ENCODE measurements at regions not wholly inside any gene's neighbourhood (a gene's known extent, or its start where the extent isn't known, plus 50 kb on each side); places are given as distances from the start of the nearest gene placed in this dataset.

DNA sequence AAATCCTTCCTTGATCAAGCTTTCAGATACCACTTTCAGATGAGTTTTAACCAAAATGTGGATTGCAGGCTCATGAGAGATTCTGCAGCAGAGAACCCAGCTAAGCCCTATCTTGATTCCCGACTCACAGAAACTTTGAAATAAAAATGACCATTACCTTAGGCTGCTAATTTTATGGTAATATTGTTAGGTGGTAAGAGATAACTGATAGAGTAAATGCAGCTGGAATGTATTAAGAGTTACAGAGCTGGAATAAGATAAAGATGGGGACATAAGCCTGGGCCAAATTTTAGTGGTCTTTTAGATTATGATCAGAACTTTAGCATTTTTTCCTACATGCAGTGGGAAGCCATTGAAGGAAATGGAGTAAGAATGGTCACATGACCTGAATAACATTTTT lies 1074.0 kb downstream of the CDH11 start:
- Histone ChIP-seq H3K9me3 (ENCODE audit: insufficient read depth, low read depth, low read length) (no peaks in the 10 kb centered on the region), H3K4me1 (ENCODE audit: insufficient read depth, low read length) (no peaks in the 10 kb centered on the region)

DNA sequence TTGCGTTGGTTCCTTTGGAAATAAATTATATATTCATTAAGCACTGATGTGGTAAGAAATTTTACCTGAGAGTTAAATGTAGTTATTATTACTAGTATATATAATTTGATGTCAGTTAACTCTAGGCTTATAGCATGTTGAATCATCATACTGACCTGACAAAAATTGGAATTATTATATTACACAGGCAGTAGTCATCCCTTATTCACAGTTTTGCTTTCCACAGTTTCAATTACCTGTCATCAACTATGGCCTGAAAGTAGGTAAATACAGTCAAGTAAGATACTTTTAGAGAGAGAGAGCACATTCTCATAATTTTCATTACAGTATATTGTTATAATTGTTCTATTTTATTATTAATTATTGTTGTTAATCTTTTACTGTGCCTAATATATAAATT lies 1074.7 kb downstream of the CDH11 start:
- Histone ChIP-seq H3K4me1 (ENCODE audit: insufficient read depth, low read length) (no peaks in the 10 kb centered on the region), H3K9me3 (ENCODE audit: insufficient read depth, low read depth, low read length) (no peaks in the 10 kb centered on the region), H3K36me3 (ENCODE audit: insufficient read depth, low read depth, low read length) (no peaks in the 10 kb centered on the region), H3K27me3 (ENCODE audit: insufficient read depth, low read length) (no peaks in the 10 kb centered on the region), H3K27ac (ENCODE audit: low read length) (no peak overlapping the region), H3K4me3 (ENCODE audit: low read length) (no peak overlapping the region), H3K9ac (ENCODE audit: low read depth, low read length) (no peak overlapping the region)

More for the DNA sequence above, 1074.0 kb downstream of the CDH11 start:
- Histone ChIP-seq H3K27ac (ENCODE audit: low read length) (no peak overlapping the region), H3K27me3 (ENCODE audit: insufficient read depth, low read length) (no peaks in the 10 kb centered on the region), H3K36me3 (ENCODE audit: insufficient read depth, low read depth, low read length) (no peaks in the 10 kb centered on the region), H3K9ac (ENCODE audit: low read depth, low read length) (no peak overlapping the region), H3K4me3 (ENCODE audit: low read length) (no peak overlapping the region)

DNA sequence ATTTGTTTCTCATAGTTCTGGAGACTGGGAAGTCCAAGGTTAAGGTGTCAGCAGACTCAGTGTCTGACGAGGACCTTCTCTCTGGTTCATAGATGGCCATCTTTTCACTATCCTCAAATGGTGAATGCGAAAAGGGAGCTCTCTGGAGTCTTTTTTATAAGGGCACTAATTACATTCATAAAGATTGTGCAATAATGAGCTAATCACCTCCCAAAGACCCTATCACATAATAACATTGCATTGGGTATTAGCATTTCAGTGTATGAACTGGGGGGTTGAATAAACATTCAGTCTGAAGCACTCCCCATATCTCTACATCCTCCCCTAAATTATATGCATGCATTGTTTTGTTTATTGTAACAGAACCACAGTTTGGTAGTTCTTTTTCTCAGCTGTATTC lies 1086.5 kb downstream of the CDH11 start:
- Histone ChIP-seq H3K27me3 (ENCODE audit: insufficient read depth, low read length) (no peaks in the 10 kb centered on the region), H3K4me3 (ENCODE audit: low read length) (no peak overlapping the region), H3K36me3 (ENCODE audit: insufficient read depth, low read depth, low read length) (no peaks in the 10 kb centered on the region), H3K4me1 (ENCODE audit: insufficient read depth, low read length) (no peaks in the 10 kb centered on the region), H3K9me3 (ENCODE audit: insufficient read depth, low read depth, low read length) (no peaks in the 10 kb centered on the region; the same call in 1 of the 2 replicates), H3K9ac (ENCODE audit: low read depth, low read length) (no peak overlapping the region), H3K27ac (ENCODE audit: low read length) (no peak overlapping the region)

DNA sequence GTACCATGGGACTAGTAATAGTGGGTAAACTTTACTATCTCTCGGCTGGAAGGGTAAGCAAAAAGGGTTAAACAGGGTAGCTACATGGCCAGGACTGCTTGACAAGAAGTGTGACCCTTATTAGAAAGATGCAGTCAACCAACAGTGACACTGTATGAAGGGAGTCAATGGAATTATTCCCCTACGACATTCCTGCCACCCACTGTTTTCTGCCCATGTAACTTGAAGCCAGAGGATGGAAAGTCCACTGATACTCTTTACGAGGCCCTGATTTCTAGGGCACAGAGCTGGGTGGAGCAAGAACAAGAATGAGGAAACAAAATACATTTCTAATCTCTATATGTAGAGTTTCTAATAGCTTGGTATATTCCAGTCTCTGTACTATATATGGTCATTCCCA lies 1102.5 kb downstream of the CDH11 start:
- Histone ChIP-seq H3K36me3 (ENCODE audit: insufficient read depth, low read depth, low read length) (no peaks in the 10 kb centered on the region), H3K4me3 (ENCODE audit: low read length) (no peak overlapping the region), H3K9ac (ENCODE audit: low read depth, low read length) (no peak overlapping the region), H3K4me1 (ENCODE audit: insufficient read depth, low read length) (no peaks in the 10 kb centered on the region), H3K9me3 (ENCODE audit: insufficient read depth, low read depth, low read length) (no peaks in the 10 kb centered on the region), H3K27me3 (ENCODE audit: insufficient read depth, low read length) (no peaks in the 10 kb centered on the region), H3K27ac (ENCODE audit: low read length) (no peak overlapping the region)

DNA sequence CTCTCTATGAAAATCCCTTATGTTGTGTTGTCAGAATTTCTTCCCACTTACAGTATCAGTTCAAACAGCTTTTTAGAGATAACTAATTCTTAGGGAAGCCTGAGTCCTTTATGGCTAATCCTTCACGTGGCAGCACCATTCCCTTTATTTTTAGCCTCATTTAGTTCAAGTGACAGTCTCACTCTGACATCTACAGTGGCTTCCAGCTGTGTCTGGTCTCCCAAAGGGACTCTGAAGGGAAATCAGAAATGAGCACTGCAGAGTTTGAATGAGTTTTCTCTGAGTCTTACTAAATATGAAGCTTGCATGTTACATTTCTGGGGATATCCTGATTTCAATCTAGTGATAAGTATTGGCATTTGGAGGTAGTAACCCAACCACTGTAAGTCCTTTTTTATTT lies 1104.1 kb downstream of the CDH11 start:
- no peaks in the 10 kb centered on the region for H3K36me3 ChIP-seq (ENCODE audit: insufficient read depth, low read depth, low read length)
- H3K9me3 ChIP-seq (ENCODE audit: insufficient read depth, low read depth, low read length): no peaks in the 10 kb centered on the region
- no peak overlapping the region for H3K4me3 ChIP-seq (ENCODE audit: low read length)
- H3K9ac ChIP-seq (ENCODE audit: low read depth, low read length): no peak overlapping the region
- no peaks in the 10 kb centered on the region for H3K4me1 ChIP-seq (ENCODE audit: insufficient read depth, low read length)
- no peaks in the 10 kb centered on the region for H3K27me3 ChIP-seq (ENCODE audit: insufficient read depth, low read length)
- H3K27ac ChIP-seq (ENCODE audit: low read length): no peak overlapping the region

DNA sequence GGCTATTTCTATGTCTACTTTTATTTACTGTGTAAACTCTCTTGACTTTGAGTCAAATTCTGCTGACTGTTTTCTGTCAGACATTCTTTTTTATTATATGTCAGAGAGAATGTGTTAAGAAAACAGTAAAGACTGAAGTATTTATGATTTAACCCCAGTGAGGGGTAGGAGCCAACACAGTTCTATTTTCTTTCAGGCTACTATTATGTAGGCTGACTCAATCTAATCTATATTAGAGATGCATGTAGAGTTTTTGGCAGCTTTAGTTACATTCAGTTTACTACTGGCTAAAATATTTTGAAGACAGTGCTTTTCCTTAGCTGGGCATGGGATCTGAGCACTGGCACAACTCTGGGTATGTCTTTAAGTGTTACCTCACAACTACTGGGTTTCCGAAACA lies 1108.0 kb downstream of the CDH11 start:
- no peaks in the 10 kb centered on the region for H3K27me3 ChIP-seq (ENCODE audit: insufficient read depth, low read length)
- H3K27ac ChIP-seq (ENCODE audit: low read length): no peak overlapping the region
- no peaks in the 10 kb centered on the region for H3K36me3 ChIP-seq (ENCODE audit: insufficient read depth, low read depth, low read length)
- no peaks in the 10 kb centered on the region for H3K9me3 ChIP-seq (ENCODE audit: insufficient read depth, low read depth, low read length)
- H3K4me3 ChIP-seq (ENCODE audit: low read length): no peak overlapping the region
- no peaks in the 10 kb centered on the region for H3K4me1 ChIP-seq (ENCODE audit: insufficient read depth, low read length)
- no peak overlapping the region for H3K9ac ChIP-seq (ENCODE audit: low read depth, low read length)

DNA sequence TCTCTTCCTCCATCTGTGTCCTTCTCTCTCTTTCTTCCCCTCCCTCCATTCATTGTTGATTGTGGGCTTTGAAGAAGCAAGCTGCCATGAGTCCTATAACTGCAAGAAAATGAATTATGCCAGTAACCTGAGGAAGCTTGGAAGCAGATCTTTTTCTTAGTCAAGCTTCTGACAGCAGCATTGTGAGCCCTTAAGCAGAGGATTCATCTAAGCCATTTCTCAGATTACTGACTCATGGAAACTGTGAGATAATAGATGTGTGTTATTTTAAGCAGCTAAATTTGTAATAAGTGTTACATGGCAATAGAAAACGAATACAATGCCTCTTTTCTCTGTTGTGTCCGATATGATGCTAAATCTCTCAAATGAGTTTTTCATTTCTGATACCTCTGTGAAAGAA lies 1109.7 kb downstream of the CDH11 start:
- Histone ChIP-seq H3K9me3 (ENCODE audit: insufficient read depth, low read depth, low read length) (no peaks in the 10 kb centered on the region), H3K27me3 (ENCODE audit: insufficient read depth, low read length) (no peaks in the 10 kb centered on the region), H3K4me1 (ENCODE audit: insufficient read depth, low read length) (no peaks in the 10 kb centered on the region), H3K27ac (ENCODE audit: low read length) (no peak overlapping the region), H3K9ac (ENCODE audit: low read depth, low read length) (no peak overlapping the region), H3K4me3 (ENCODE audit: low read length) (no peak overlapping the region), H3K36me3 (ENCODE audit: insufficient read depth, low read depth, low read length) (no peaks in the 10 kb centered on the region)

DNA sequence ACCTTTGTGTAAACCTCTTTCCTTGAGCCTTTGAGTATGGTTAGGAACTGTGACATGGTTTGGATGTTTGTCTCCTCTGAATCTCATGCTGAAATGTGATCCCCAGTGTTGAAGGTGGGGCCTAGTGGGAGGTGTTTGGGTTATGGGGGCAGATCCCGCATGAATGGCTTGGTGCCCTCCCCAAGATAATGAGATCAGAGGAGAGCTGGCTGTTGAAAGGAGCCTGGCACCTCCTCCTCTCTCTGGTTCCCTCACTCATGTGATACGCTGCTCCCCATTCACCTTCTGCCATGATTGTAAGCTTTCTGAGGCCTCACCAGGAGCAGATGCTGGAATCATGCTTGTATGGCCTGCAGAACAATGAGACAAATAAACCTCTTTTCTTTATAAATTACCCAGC lies 1110.2 kb downstream of the CDH11 start:
- Histone ChIP-seq H3K9me3 (ENCODE audit: insufficient read depth, low read depth, low read length) (no peaks in the 10 kb centered on the region), H3K4me3 (ENCODE audit: low read length) (no peak overlapping the region), H3K9ac (ENCODE audit: low read depth, low read length) (no peak overlapping the region), H3K27ac (ENCODE audit: low read length) (no peak overlapping the region), H3K36me3 (ENCODE audit: insufficient read depth, low read depth, low read length) (no peaks in the 10 kb centered on the region), H3K27me3 (ENCODE audit: insufficient read depth, low read length) (no peaks in the 10 kb centered on the region), H3K4me1 (ENCODE audit: insufficient read depth, low read length) (no peaks in the 10 kb centered on the region)

DNA sequence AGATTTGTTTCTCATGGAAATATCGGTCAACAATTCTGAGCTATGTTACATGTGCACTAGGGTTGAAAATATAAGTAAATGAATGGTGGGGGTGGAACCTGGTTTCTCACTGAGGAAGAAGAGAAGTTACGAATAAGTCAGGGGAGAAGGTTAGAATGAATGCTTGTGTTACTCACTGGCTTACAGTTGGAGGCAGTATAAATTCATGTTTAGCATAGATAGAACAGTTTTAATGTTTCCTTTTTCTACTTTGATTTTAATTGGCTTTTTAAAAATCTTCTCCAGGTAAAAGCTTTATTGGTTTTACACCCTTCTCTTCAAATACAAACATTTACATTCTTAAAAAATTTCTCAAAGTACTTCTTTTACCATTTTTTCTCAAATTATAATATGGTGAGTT lies 1113.7 kb downstream of the CDH11 start:
- no peak overlapping the region for H3K4me3 ChIP-seq (ENCODE audit: low read length)
- no peak overlapping the region for H3K27ac ChIP-seq (ENCODE audit: low read length)
- H3K27me3 ChIP-seq (ENCODE audit: insufficient read depth, low read length): no peaks in the 10 kb centered on the region
- H3K9ac ChIP-seq (ENCODE audit: low read depth, low read length): no peak overlapping the region
- H3K36me3 ChIP-seq (ENCODE audit: insufficient read depth, low read depth, low read length): no peaks in the 10 kb centered on the region
- no peaks in the 10 kb centered on the region for H3K4me1 ChIP-seq (ENCODE audit: insufficient read depth, low read length)
- H3K9me3 ChIP-seq (ENCODE audit: insufficient read depth, low read depth, low read length): no peaks in the 10 kb centered on the region

DNA sequence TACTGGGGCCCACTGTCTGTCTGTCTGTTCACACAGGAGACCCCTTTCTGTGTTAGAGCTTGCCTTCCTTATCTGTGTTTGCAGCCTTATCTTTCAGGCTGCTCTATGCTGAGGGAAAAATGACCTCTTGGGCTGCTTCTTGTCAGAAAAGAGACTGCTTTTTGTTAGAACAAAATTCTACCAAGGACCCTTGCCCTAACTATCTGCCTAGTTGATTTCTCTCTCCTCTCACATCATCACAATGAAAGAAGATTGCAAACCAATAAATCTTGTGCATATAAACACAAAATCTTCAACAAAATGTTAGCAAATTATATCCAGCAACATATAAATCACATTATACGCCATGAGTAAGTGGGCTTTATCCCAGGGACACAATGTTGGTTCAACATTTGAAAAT lies 1117.7 kb downstream of the CDH11 start:
- Histone ChIP-seq H3K27me3 (ENCODE audit: insufficient read depth, low read length) (no peaks in the 10 kb centered on the region), H3K4me3 (ENCODE audit: low read length) (no peak overlapping the region), H3K9ac (ENCODE audit: low read depth, low read length) (no peak overlapping the region), H3K4me1 (ENCODE audit: insufficient read depth, low read length) (no peaks in the 10 kb centered on the region), H3K27ac (ENCODE audit: low read length) (no peak overlapping the region), H3K36me3 (ENCODE audit: insufficient read depth, low read depth, low read length) (no peaks in the 10 kb centered on the region), H3K9me3 (ENCODE audit: insufficient read depth, low read depth, low read length) (no peaks in the 10 kb centered on the region)

DNA sequence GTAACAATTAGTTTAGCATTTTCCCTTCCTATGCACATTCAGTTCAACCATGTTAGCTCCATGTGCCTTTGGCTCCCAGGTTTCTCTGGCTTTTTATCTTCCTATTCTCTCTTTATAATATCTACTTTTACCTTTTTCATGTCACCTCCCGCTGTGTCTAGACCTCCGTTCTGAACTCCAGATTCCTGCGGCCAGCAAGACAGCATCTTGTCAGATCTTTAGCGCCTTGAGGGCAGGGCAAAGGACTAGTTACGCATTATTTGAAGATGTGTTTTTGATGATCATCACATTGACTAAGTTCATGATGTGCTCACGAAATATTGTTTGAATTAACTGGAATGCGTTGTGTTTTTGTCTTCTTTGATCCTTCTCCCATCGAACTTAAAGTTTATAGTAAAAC lies 1126.8 kb downstream of the CDH11 start:
- Histone ChIP-seq H3K27ac (ENCODE audit: low read length) (no peak overlapping the region), H3K4me3 (ENCODE audit: low read length) (no peak overlapping the region), H3K36me3 (ENCODE audit: insufficient read depth, low read depth, low read length) (no peaks in the 10 kb centered on the region), H3K4me1 (ENCODE audit: insufficient read depth, low read length) (no peaks in the 10 kb centered on the region), H3K27me3 (ENCODE audit: insufficient read depth, low read length) (no peaks in the 10 kb centered on the region), H3K9me3 (ENCODE audit: insufficient read depth, low read depth, low read length) (no peaks in the 10 kb centered on the region), H3K9ac (ENCODE audit: low read depth, low read length) (no peak overlapping the region)

DNA sequence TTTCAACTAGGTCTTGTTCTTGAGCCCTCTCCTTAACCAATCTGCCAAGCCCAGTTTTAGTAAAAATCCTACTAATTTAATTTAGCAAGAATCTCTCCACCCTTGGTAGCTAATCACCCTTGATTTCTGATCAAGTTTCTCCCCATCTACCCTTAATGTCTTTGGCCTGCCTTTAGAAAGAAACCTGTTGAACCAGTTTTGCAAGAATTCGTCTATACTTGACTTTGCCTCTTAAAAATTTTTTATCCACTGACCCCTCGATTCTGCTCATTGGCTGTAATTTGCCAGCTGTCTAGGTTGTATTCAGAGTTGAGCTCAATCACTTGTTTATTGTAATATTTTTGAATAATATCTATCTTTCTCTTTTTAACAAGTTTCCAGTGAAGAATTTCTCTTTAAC lies 1138.5 kb downstream of the CDH11 start:
- peak overlapping the region; percentile 8; the same call in 1 of the 2 replicates for H3K4me3 ChIP-seq (ENCODE audit: low read length)
- H3K27ac ChIP-seq (ENCODE audit: low read length): no peak overlapping the region
- no peaks in the 10 kb centered on the region for H3K27me3 ChIP-seq (ENCODE audit: insufficient read depth, low read length)
- H3K9ac ChIP-seq (ENCODE audit: low read depth, low read length): no peak overlapping the region
- H3K9me3 ChIP-seq (ENCODE audit: insufficient read depth, low read depth, low read length): no peaks in the 10 kb centered on the region
- peaks cover 33% of the 10 kb centered on the region; the same call in 1 of the 2 replicates for H3K4me1 ChIP-seq (ENCODE audit: insufficient read depth, low read length)
- no peaks in the 10 kb centered on the region for H3K36me3 ChIP-seq (ENCODE audit: insufficient read depth, low read depth, low read length)

DNA sequence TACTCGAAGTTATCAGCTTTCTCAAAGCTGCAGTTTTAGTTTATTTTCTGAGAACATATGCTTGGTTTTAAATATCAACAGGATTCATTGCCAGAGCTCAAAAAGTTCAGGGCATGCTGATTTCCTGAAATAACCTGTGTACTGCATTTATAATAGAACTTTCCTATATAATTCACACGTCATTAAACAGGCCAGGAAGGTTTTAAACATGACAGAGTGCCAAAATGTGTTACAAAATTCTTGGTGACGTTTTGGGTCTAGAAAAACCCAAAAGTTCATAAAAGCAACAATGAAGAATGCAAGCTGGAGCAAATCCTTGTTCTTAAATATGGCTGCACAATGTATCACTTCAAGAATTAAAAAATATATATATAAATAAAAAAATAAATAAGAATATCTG lies 1139.1 kb downstream of the CDH11 start:
- Histone ChIP-seq H3K9ac (ENCODE audit: low read depth, low read length) (no peak overlapping the region), H3K27me3 (ENCODE audit: insufficient read depth, low read length) (no peaks in the 10 kb centered on the region), H3K4me1 (ENCODE audit: insufficient read depth, low read length) (peaks cover 39% of the 10 kb centered on the region), H3K4me3 (ENCODE audit: low read length) (no peak overlapping the region), H3K36me3 (ENCODE audit: insufficient read depth, low read depth, low read length) (no peaks in the 10 kb centered on the region), H3K27ac (ENCODE audit: low read length) (no peak overlapping the region), H3K9me3 (ENCODE audit: insufficient read depth, low read depth, low read length) (no peaks in the 10 kb centered on the region)

Measured in iPS-20b (cell line).